Kidney (tissue), 13 donors: ENCODE measurements at regions not wholly inside any gene's neighbourhood (a gene's known extent, or its start where the extent isn't known, plus 50 kb on each side); places are given as distances from the start of the nearest gene placed in this dataset.
A peak's percentile ranks its signal among the peaks of the same experiment; 100 is the strongest.

ENCODE experiments used
- DNase-seq, 5 donors: peaks; one replicate each; pipeline ENCODE4 v3.0.0-alpha.2; 2013 to 2020
- FAIRE-seq: peaks from 2 replicates; lab custom pipeline; 2012; peaks lifted over from hg19 to GRCh38; lab: Jason Lieb, UNC
- H3K27ac ChIP-seq, 2 donors: one replicate each; pipeline ENCODE4 v1.7.0; 2013; ENCODE audit warnings: low read depth in 2 of 2, low read length in 2 of 2, inconsistent platforms in 1 of 2
- H3K27me3 ChIP-seq: one replicate; pipeline ENCODE4 v1.7.1; 2013; ENCODE audit warnings: low read length, inconsistent platforms; ENCODE audit not compliant: control insufficient read depth, insufficient read depth
- H3K36me3 ChIP-seq, 3 donors: one replicate each; pipeline versions ENCODE4 v1.7.0 to v1.7.1; 2013; ENCODE audit warnings: low read length in 3 of 3, control low read depth in 1 of 3, inconsistent platforms in 1 of 3; ENCODE audit not compliant: insufficient read depth in 3 of 3, control insufficient read depth in 2 of 3
- H3K4me1 ChIP-seq, 3 donors: one replicate each; pipeline versions ENCODE4 v1.7.0 to v1.7.1; 2013; ENCODE audit warnings: low read length in 3 of 3, inconsistent platforms in 1 of 3, low read depth in 1 of 3; ENCODE audit not compliant: control insufficient read depth in 2 of 3, insufficient read depth in 2 of 3
- H3K4me3 ChIP-seq, 3 donors: one replicate each; pipeline versions ENCODE4 v1.7.0 to v1.8.1; 2013; ENCODE audit warnings: low read length in 3 of 3, control low read depth in 1 of 3, inconsistent platforms in 1 of 3
- H3K9ac ChIP-seq, 3 donors: one replicate each; pipeline versions ENCODE4 v1.7.0 to v1.7.1; 2013; ENCODE audit warnings: low read length in 3 of 3, control low read depth in 1 of 3, inconsistent platforms in 1 of 3
- H3K9me3 ChIP-seq, 3 donors: one replicate each; pipeline versions ENCODE4 v1.7.0 to v1.7.1; 2013; ENCODE audit warnings: low read length in 3 of 3, control low read depth in 1 of 3, inconsistent platforms in 1 of 3; ENCODE audit not compliant: control insufficient read depth in 2 of 3, insufficient read depth in 1 of 3
- intact Hi-C: fragments of 100-400 bp; cut with DNase I; formaldehyde crosslinking; loops from one replicate; pipeline ENCODE4 v1.11.1; 2022
- TF ChIP-seq, protein P1 (sequence below): IDR thresholded peaks from 3 replicates; pipeline ENCODE4 v1.5.1; 2012; ENCODE audit warnings: mild to moderate bottlenecking, moderate library complexity, borderline replicate concordance; ENCODE audit not compliant: insufficient read depth; ENCODE audit errors: extremely low read depth
- donor health status: control.
- donor health status: control.
- donor health status: control.
- donor health status: control.
- donor health status: control.
- donor health status: DM: yes; HTN: yes; CAD: no.
- donor health status: Normal renal cell carcinoma (clear cell type).

GRCh38 chr15:95503640-95504225, 826.8 kb upstream of the NR2F2 start:
- no peaks in the 10 kb centered on the region for H3K4me1 ChIP-seq
- DNase-seq (no peak), FAIRE-seq (no peak)
- H3K27ac ChIP-seq = no peak overlapping the region
- no peak overlapping the region for H3K9ac ChIP-seq
- no peak overlapping the region for H3K4me3 ChIP-seq
- H3K9me3 ChIP-seq = no peaks in the 10 kb centered on the region
- H3K36me3 ChIP-seq = no peaks in the 10 kb centered on the region
- intact Hi-C loops = no loop called here
- H3K27me3 ChIP-seq = no peaks in the 10 kb centered on the region
- TF ChIP-seq, protein P1, sequence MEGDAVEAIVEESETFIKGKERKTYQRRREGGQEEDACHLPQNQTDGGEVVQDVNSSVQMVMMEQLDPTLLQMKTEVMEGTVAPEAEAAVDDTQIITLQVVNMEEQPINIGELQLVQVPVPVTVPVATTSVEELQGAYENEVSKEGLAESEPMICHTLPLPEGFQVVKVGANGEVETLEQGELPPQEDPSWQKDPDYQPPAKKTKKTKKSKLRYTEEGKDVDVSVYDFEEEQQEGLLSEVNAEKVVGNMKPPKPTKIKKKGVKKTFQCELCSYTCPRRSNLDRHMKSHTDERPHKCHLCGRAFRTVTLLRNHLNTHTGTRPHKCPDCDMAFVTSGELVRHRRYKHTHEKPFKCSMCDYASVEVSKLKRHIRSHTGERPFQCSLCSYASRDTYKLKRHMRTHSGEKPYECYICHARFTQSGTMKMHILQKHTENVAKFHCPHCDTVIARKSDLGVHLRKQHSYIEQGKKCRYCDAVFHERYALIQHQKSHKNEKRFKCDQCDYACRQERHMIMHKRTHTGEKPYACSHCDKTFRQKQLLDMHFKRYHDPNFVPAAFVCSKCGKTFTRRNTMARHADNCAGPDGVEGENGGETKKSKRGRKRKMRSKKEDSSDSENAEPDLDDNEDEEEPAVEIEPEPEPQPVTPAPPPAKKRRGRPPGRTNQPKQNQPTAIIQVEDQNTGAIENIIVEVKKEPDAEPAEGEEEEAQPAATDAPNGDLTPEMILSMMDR = no peak

DNA sequence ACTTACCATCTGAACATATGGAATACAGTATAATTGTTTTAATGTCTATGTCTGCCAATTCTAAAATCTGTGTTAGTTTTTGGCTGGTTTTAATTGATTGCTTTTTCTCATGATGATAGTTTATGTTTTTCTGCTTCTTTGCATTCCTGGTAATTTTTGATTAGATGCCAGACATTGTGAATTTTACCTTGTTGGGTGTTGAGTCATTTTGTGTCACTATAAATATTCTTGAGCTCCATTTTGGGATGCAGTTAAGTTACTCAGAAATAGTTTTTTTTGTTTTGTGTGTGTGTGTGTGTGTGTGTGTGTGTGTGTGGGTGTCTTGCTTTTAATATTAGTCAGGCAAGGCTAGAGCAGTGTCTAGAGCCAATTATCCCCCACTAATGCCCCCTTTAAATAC, 818.8 kb upstream of the NR2F2 start:
- no peaks in the 10 kb centered on the region for H3K36me3 ChIP-seq
- no peak overlapping the region for H3K27ac ChIP-seq
- H3K4me3 ChIP-seq = no peak overlapping the region
- intact Hi-C loops = no loop called here
- no peak for FAIRE-seq
- DNase-seq = no peak
- no peaks in the 10 kb centered on the region for H3K9me3 ChIP-seq
- TF ChIP-seq, protein P1 = no peak
- H3K27me3 ChIP-seq = no peaks in the 10 kb centered on the region
- H3K4me1 ChIP-seq = no peaks in the 10 kb centered on the region
- no peak overlapping the region for H3K9ac ChIP-seq

DNA sequence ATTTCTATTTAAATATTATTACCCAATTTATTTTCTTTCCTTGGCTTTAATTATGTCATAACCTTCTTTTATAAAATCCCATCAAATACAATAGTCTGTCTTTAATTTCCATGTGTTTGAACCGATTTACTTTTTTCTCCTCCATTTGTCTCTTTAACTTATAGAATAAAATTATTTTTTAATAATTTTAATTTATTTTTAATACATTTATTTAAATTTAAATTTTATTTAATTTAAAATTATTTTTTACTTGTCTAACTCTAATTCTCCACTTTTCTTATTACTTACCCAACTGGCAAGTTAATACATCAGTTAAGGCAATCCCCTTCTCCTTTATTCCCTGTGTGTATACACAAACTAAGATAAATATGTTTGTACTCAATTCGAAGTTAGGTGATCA, 817.6 kb upstream of the NR2F2 start:
- no peaks in the 10 kb centered on the region for H3K36me3 ChIP-seq
- FAIRE-seq (peak; percentile 82), DNase-seq (no peak)
- no peak overlapping the region for H3K4me3 ChIP-seq
- H3K9ac ChIP-seq = no peak overlapping the region
- H3K4me1 ChIP-seq = no peaks in the 10 kb centered on the region
- no peaks in the 10 kb centered on the region for H3K9me3 ChIP-seq
- H3K27ac ChIP-seq = no peak overlapping the region
- intact Hi-C loops = no loop called here
- no peaks in the 10 kb centered on the region for H3K27me3 ChIP-seq
- TF ChIP-seq, protein P1 = no peak

DNA sequence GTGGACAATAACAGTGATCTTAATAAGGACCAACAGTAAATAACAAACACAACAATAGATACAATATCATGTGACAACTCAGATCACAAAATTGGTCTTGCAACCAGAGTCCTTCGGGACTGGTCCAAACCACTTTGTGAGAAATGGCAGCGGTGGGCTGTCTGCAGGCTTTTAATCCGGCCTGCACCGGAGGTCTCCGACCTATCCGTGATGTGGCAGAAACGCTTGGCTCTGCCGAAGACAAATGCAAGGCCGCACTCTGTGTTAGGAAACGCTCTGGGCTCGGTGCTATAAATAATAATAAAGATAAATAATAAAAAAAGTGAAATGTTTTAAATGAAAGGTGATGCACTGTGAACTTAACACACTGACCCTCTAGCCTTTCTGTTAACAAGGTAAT, 810.6 kb upstream of the NR2F2 start:
- H3K4me1 ChIP-seq = no peaks in the 10 kb centered on the region
- no peaks in the 10 kb centered on the region for H3K36me3 ChIP-seq
- DNase-seq (no peak), FAIRE-seq (no peak)
- no peak overlapping the region for H3K4me3 ChIP-seq
- TF ChIP-seq, protein P1 = no peak
- H3K9me3 ChIP-seq = no peaks in the 10 kb centered on the region
- intact Hi-C loops = no loop called here
- no peaks in the 10 kb centered on the region for H3K27me3 ChIP-seq
- H3K9ac ChIP-seq = no peak overlapping the region
- H3K27ac ChIP-seq = no peak overlapping the region
